GM18867 (cell line): ENCODE measurements at regions not wholly inside any gene's neighbourhood (a gene's known extent, or its start where the extent isn't known, plus 50 kb on each side); places are given as distances from the start of the nearest gene placed in this dataset.

Source experiments
- ATAC-seq: cut with Tn5 transposase; IDR thresholded peaks from one replicate; pipeline ENCODE4 v1.9.1; 2021; ENCODE audit warnings: mild to moderate bottlenecking, moderate library complexity; ENCODE audit not compliant: unreplicated experiment

DNA sequence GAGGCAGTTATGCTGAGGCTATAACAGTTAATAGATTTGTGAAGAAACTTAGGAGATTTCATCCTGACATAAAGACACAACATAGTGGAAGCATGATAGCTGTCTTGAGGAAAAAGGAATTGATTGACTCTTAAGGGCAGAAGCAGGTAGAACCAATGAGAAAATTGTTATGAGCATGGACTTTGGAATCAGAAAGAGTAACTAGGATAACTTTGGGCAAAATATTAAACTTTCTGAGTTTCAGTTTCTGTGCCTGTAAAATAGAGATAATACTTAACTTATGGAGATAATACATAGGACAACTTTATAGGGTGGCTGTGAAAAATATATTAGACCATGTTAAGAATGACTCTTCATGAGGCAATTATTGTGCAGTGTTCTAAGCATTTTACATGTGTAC is 696.5 kb downstream of the CDH11 start:
- no peak for ATAC-seq

DNA sequence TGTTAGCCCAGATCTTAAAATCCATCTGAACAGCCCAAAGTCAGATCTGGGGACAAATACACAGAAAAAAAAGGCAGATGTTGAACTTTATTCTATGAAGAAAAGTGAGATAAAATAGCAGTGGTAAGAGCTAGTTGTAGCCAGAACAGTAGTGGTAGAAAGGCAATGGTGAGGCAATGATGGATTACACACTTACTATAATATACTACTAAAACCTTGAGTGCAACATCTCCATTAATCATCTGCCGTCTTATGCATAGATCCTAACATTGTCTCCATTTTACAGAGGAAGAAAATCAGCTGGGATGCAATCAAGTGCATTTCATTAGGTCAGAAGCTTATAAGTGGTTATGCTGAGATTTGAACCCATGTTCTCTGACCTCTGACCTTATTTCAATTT is 699.6 kb downstream of the CDH11 start:
- ATAC-seq, result no peak

DNA sequence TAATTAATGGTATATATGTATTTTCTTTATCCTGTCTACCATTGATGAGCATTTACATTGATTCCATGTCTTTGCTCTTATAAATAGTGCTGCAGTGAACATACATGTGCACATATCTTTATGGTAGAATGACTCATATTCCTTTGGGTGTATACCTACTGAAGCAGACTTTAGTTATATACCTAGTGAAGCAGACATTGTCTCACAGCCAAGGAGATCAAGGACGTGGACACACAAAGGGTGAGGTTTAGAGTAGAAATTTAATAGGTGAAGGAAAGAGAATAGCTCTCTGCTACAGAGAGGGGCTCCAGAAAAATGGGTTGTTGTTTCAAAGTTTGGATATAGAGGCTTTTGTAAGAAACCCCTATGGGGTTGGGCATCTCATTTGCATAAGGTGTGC is 700.3 kb downstream of the CDH11 start:
- ATAC-seq, result no peak

DNA sequence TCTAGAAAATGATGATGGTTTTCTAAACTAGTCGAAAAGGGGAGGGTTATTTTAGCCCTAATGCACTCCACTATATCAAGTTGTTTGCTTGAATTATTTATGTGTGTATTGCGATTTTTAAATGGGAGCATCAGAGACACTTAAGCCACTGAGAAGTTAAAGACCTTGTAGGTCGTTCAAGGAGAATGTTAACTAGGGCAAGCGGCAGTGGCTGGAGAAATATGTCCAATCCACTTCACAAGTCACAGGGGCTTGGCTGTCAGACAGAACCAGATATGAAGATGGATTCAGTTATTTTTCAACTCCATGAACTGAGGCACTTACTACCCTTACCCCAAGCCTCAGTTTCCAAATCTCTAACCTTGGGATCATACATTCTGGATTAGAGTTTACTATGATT is 702.0 kb downstream of the CDH11 start:
- no peak for ATAC-seq

DNA sequence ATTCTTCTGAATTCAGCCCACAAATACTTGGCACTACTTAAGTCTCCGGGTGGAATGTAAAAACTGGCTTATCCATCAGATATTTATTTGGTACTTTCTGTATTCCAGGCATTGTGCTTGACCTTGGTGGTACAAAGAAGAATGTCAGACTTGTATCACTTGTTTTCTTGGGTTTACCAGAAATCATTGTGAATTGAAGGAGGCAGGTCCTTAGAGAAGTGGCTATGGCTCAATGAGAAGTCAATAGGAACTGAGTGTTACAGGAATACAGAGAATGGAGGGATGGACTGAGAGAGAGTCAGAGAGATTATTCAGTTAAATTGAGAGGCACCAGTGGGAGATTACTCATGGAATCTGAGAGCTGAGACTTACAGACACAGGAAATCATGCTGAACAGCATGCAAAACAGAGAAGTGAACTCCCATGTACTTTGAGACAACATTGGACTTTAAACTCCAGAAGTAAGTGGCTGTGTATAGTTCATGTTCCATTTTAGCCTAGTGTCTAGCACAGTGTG is 704.1 kb downstream of the CDH11 start:
- no peak for ATAC-seq

DNA sequence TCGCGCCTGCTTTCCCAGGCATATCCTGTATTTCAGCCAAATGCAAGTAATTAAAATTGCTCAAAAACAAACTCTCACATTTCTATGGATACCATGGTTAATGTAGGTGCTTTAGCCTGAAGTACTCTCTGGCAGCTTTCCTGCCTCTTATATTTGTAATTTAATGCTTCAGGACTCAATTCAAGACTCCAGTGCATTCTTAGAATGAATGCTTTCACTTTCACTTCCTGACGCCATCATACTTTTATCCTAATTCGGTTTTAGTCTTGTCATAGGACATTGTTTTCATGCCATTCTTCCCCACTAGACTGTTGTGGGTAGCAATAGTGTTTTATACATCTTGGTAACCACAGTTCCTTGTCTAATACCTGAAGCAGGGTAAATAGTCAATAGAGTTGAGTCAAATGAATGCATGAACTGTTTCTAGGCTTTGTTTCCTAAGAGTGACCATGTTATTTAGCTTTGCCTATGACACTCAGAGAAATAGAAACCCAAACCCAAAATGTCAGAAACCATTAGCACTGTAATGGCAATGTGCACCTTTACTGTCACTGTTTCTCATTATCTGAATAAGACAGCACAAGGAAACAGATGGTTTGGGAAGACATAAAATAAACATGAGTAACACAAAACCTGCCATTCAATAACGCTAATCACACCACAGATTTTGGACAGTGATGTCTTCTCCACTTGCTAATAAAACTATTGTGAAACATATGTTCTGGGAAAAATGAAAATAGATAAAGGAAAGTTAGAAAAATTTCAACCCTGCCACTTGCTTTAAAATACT is 705.5 kb downstream of the CDH11 start:
- no peak for ATAC-seq

DNA sequence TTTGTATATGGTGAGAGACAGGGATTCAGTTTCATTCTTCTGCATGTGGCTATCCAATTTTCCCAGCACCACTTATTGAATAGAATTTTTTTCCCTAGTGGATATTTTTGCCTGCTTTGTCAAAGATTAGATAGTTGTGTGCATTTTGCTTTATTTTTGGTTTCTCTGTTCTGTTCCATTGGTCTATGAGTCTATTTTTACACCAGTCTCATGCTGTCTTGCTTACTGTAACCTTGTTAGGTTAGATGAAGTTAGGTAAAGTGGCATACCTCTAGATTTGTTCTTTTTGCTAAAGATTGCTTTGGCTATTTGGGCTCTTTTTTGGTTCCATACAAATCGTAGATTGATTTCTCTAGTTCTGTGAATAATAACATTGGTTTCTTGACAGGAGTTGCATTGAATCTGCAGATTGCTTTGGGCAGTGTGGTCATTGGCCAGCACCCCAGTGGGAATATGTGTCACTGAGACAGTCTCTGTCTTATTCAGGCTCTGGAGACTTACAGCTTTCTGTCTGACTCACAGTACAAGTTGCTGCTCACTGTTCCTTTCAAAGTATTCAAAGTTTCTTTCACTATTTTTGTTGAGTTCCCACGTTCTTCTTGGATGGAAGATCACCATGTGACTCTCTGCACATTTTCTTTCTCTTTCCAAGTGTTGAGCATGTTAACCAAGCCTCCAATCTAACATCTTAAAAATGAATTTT is 709.1 kb downstream of the CDH11 start:
- ATAC-seq, result no peak

DNA sequence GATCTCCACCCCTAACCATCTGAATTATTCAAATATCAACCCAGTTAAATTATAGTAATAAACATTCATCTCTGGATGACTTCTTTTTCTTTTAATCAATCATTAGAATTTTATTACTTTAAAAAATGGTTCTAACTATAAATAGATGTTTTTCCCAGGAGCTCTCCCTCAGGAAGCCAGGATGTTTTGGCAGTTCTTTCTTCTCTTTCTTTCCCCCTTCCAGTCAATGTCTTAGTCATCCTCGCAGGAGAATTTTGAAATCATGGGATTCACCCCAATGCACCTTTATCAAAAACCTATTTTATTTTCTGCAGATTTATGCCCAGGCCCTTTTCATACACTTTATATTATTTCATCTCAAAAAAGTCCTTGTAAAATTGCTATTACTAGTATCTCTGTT is 711.6 kb downstream of the CDH11 start:
- ATAC-seq, result no peak

DNA sequence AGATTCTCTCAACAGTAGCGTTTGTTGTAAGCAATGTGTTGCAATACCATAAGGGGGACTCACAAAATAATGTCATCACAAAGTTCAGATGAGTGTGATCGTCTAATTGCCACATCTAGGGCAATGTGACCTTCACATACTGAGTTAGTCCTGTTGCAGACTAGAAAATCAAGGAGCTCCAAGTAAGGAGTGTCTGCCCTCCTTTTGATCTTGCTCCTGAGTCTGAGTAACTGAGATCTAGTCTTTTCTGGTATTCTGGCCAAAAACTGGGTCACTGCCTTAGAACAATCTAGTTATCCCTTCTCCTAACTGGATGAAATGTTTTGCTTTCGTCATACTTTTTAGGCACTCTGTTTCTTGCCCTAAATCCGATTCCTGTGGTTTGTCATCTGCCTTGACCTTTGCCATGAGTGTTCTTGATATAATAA is 712.1 kb downstream of the CDH11 start:
- ATAC-seq, result no peak

DNA sequence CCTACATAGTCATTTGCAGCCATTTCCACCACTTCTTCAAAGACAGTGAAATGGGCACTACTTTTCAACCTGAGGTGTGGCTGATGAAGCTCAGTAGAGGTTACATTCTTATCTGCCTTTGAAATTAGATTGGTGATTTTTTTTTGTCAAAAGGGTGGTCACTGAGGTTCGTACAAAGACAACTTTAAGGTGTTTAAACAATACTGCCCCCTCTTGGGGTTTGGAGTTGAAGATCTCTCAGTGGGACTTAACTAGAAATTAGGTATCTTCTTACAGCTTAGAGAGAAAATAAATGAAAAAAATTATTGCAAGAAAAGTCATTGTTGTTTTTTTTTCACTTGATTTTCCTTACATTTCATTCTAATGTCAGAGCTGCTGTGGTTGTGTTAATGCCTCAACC is 713.2 kb downstream of the CDH11 start:
- ATAC-seq, result no peak

DNA sequence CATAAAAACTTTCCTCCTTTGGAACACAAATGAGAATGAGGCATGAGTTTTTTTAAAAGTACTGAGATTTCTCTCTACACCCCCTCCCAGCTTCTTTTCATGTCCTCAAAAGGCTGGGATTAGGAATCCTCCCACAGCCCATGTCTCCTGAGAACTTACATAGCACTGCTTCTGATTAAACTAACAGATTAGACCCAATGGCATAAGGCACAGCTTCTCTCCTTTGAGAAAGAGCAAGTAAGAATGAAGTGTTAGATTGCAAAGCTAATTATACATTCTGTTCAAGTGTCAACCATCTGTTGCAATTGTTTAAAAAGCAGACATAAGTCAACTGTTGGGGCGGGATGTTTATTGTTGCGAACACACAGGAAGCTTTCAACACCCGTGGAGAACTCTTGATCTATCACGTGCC is 715.1 kb downstream of the CDH11 start:
- no peak for ATAC-seq

DNA sequence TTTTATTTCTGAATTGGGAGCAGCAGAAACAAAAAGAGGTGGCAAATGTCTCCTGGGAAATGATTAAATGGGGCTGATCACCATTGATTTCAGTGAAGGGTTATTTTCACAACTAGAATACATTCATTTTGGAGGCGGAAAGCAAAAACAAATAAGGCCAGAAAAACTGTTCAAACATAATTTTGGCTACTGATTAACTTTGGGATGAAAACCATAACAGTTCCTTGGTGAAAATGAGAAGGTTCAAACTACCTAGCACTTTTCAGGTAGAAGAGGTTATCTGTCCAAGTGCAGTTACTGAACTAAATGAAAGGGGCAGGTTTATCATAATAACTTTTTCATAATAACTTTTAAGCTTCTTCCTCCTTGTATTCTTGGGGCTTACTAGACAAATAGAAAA is 718.5 kb downstream of the CDH11 start:
- no peak for ATAC-seq

DNA sequence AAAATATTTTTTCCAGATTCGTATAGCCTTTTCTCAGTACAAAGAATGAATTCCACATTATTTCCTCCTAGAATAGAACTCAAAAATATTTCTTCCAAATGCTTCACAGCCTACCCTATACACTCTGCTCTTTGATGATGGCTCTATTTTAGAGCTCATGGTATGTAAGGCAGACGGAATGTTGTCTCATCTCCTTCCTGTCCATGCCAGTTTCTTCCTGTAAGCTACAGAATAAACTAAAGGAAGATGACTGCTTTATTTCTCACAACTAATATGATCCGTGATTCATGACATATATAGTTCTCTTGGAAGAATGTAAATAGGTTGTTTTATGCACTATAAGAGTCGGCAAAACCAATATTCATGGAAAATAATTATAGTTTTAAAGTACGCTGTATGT is 723.1 kb downstream of the CDH11 start:
- no peak for ATAC-seq

DNA sequence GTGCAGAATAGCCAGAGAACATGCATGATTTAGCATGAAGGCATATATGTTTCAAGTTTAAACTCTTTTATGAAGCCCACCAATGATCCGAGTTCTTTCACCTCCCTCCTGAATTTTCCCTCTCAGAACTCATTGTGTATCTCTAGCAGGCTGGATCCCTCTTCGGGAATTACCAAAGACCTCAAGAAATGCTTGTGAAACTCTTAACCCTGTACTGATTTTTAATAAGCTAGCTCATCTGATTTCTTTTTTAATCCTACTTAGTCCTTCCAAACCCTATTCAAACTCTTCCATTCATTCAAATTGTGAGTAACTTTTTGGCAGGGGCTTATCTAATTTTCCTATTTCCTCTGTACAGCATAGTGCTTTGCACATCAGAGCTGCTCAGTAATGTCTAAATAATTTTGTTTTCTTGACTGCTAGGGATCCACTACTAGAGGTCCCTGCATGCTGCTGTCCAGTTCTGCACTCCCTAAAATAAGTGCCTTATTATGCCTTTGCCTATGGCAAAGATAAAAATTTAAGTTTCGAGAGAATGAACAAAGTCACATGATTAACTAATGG is 723.8 kb downstream of the CDH11 start:
- ATAC-seq, result no peak

DNA sequence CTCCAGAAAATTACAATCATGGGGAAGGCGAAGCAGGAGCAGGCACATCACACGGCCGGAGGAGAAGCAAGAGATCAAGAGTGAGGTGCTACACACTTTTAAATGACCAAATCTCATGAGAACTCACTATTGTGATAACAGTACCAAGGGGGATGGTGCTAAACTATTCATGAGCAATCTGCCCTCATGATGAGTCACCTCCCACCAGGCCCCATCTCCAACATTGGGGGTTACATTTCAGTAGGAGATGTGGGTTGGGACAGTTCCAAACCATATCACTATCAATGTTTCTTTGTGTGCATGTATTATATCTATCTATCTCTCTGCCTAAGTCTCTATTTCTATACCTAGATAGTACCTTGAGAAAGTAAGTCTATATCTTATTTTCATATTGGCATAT is 724.8 kb downstream of the CDH11 start:
- no peak for ATAC-seq

DNA sequence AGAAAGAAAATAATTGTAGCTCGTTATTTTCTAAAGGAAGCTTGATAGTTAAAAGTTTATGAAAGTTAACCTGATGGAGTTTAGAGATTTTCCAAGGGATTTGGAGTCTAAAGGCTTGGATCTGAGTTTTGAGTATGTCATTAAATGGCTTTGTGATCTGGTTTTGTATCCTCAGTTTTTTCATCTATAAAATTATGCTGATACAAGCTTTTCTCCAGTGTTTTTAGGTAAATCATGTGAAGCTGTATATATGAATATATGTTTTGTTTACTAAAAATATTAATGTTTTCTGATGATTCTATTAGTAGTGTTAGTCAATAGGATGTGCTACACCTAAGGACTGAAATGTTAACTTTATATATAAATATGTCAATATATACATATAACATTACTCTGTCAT is 727.8 kb downstream of the CDH11 start:
- no peak for ATAC-seq

DNA sequence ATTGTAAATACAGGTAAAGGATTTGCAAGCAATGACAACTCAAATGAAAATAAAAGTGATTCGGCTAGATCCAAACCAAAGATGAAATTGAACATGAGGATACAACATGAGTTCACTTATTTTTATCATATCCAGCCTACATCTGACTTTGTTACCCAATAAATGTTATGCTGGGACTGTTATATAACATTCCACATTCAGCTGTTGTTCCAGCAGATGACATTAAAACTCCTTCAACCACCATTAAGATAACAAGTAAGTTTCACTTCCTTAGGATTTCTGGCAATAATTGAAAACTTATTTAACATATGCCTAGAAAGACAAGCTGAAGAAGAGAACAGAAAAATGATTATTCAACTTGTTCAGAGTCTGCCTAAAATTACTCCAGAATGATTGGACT is 729.4 kb downstream of the CDH11 start:
- ATAC-seq, result no peak

DNA sequence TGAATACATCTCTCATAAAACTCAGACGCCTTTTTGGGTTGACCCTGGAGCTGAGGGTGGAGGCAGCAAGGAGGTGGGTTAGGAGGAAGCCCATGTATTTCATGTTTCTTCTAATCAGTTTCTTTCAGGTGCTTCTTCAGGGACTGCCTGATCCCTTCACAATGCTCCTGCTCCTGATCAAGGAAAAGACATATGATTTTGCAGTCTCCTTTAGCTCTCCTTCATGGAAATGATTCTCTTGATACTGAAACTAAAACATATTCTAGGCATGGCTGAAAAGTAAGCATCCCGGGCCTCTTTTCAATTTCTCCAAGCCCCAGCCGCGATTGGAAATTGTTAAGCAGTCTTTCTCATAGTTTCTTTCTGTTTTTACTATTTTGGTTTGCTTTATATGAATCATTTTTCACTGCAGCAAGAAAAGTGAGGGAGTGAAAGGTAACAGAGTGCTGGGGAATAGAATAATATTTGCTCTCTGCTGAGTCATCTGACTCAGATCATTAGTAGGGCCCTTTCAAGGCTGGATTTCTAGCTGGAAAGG is 730.7 kb downstream of the CDH11 start:
- ATAC-seq, result no peak

DNA sequence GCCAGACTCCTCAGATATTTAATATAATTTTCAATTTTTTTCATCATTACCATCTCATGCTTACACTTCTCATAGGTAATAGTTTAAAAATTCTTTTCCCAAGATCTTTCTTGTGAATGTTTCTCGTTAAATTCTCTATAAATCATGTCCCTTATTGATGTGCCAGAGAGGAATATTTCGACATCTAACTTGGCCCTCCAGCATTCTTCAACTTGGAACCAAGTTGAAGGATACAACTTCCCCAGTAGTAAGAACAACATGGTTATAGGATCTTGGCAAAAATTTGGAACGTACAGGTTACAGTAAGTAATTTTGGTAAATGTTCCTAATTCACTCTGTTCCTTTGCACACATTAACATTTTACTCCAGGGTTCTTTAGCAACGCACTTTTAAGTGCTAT is 731.8 kb downstream of the CDH11 start:
- no peak for ATAC-seq

DNA sequence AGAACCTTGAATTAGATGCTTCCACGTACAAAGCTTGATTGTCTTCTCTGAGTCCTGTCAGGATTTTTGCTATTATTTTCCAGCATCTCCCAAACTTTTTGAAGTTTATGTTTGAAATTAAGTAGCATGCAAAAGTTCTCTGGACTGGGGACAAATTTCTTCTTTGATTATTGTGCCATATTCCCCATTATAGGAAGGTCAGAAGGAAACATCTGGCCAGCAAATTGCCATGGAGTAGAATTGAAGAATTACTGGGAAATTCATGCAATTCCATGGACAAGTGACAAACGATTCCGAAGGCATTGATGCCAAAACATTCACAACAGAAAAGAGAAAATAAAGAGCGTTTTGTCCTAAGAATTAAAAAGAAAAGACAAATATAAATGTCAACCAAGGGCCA is 737.2 kb downstream of the CDH11 start:
- no peak for ATAC-seq

DNA sequence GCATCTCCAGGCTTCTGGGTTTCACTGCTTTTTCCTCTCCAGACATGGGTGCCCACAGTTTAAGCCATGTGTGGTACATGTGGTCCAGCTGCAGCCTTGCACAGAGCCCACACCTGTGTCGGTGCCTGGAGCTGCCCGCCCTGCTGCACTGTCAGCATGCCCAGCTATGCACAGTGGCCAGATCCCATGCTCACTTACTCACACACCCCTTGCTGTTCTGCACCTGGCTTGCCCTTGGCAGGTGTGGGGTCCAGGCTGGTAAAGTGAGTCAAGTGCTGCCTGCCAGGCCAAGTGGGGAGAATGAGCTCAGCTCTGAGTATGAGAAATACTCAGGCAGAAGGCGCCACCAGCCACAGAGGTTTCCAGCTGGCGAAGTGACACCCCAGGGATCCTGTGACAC is 739.9 kb downstream of the CDH11 start:
- ATAC-seq, result no peak

DNA sequence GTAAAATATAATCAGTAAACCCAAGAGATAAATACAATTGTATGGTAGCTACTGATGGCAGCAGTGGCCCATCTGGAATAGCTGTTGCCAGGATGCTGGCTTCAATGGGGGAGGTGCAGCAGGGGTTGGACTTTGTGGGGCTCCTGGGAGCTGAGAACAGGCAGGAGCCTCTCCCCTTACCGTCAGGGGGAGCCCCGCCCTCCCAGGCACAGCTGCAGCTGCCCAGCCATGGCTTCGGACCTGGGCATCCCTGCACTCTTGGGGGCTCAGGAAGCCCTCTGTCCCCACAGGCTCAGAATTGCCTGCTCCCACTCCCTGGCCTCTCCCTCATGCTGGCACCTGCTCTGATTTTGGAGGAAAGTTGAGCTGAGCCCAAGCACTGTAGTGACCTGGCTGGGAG is 741.1 kb downstream of the CDH11 start:
- ATAC-seq, result no peak
